B cell (primary cell): ENCODE measurements at regions not wholly inside any gene's neighbourhood (a gene's known extent, or its start where the extent isn't known, plus 50 kb on each side); places are given as distances from the start of the nearest gene placed in this dataset.

Experiments used
- ATAC-seq: fragments of 200-7000 bp; cut with Tn5 transposase; one replicate; pipeline ENCODE4 v1.10.0; 2021; ENCODE audit warnings: low read depth, mild to moderate bottlenecking, moderate number of reproducible peaks, moderate library complexity
- CTCF ChIA-PET: fragments of 350-600 bp; sonication (Branson Sonifier 250); formaldehyde crosslinking; loops from one replicate; lab custom pipeline; 2021; ENCODE audit warnings: antibody characterized with exemption, inconsistent platforms; lab: Charles Lee
- POLR2A ChIA-PET: fragments of 350-600 bp; sonication (Branson Sonifier 250); formaldehyde crosslinking; loops from one replicate; lab custom pipeline; 2021; ENCODE audit warnings: antibody characterized with exemption; lab: Charles Lee
- DNase-seq: peaks from one replicate; pipeline ENCODE4 v3.0.0; 2013
- H2AFZ ChIP-seq: 2 replicates; pipeline ENCODE4 v1.6.1; 2012; ENCODE audit warnings: mild to moderate bottlenecking, low read depth, low read length; ENCODE audit not compliant: insufficient read depth, poor library complexity, severe bottlenecking
- H3K27ac ChIP-seq, 2 donors: 1 replicate in 1 of 2; 2 replicates in 1 of 2; pipeline ENCODE4 v1.5.1; 2012 to 2013; ENCODE audit warnings: low read length in 2 of 2, mild to moderate bottlenecking in 2 of 2, moderate library complexity in 1 of 2
- H3K27me3 ChIP-seq, 4 experiments: fragments of 200-600 bp in 1 of 4; sonication (generic) in 1 of 4; replicated peaks in 1 of 4; 1 replicate in 2 of 4; 2 replicates in 2 of 4; pipeline versions ENCODE4 v1.6.1 to v1.7.0; 2013 to 2016; ENCODE audit warnings: low read length in 3 of 4, mild to moderate bottlenecking in 2 of 4, mixed read lengths in 1 of 4, moderate library complexity in 1 of 4; ENCODE audit not compliant: insufficient read depth in 4 of 4, control insufficient read depth in 3 of 4; ENCODE audit errors: control extremely low read depth in 1 of 4
- H3K36me3 ChIP-seq, 2 experiments: replicated peaks in 1 of 2; 1 replicate in 1 of 2; 2 replicates in 1 of 2; pipeline versions ENCODE4 v1.6.1 to v1.7.1; 2013; ENCODE audit warnings: low read length in 1 of 2; ENCODE audit not compliant: insufficient read depth in 2 of 2, control insufficient read depth in 1 of 2; ENCODE audit errors: control extremely low read depth in 1 of 2, extremely low read depth in 1 of 2
- H3K4me1 ChIP-seq, 2 donors: fragments of 200-600 bp in 1 of 2; sonication (generic) in 1 of 2; 1 replicate in 1 of 2; 2 replicates in 1 of 2; pipeline versions ENCODE4 v1.5.1 to v1.6.1; 2013 to 2017; ENCODE audit warnings: low read length in 2 of 2; ENCODE audit not compliant: control insufficient read depth in 2 of 2, insufficient read depth in 2 of 2
- H3K4me2 ChIP-seq: replicated peaks from 2 replicates; pipeline ENCODE3; 2012; ENCODE audit warnings: mild to moderate bottlenecking, low read depth, low read length; ENCODE audit not compliant: poor library complexity, severe bottlenecking
- H3K4me3 ChIP-seq, 5 experiments: fragments of 200-600 bp in 1 of 5; sonication (generic) in 1 of 5; 1 replicate in 3 of 5; 2 replicates in 2 of 5; pipeline versions ENCODE4 v1.5.1 to v1.7.0; 2011 to 2016; ENCODE audit warnings: low read length in 4 of 5, mild to moderate bottlenecking in 4 of 5, low read depth in 2 of 5, control low read depth in 1 of 5, moderate library complexity in 1 of 5; ENCODE audit not compliant: insufficient read depth in 1 of 5; ENCODE audit errors: control extremely low read depth in 1 of 5, extremely low read depth in 1 of 5
- H3K79me2 ChIP-seq: fragments of 200-600 bp; sonication (generic); one replicate; pipeline ENCODE4 v1.6.0; 2016; ENCODE audit warnings: low read length; ENCODE audit not compliant: control insufficient read depth, insufficient read depth
- H3K9ac ChIP-seq: fragments of 200-600 bp; sonication (generic); 2 replicates; pipeline ENCODE4 v1.6.1; 2017; ENCODE audit warnings: mild to moderate bottlenecking, low read length, moderate library complexity
- H3K9me3 ChIP-seq, 3 donors: one replicate each; pipeline versions ENCODE4 v1.6.1 to v1.7.1; 2013; ENCODE audit warnings: low read length in 2 of 3; ENCODE audit not compliant: control insufficient read depth in 2 of 3, insufficient read depth in 1 of 3; ENCODE audit errors: control extremely low read depth in 1 of 3
- H4K20me1 ChIP-seq: 2 replicates; pipeline ENCODE4 v1.6.0; 2012; ENCODE audit warnings: mild to moderate bottlenecking, low read length; ENCODE audit not compliant: insufficient read depth, control insufficient read depth, poor library complexity, severe bottlenecking
- H3K27ac Mint-ChIP-seq: one replicate; pipeline ENCODE4 v1.8.0; 2021; ENCODE audit warnings: mixed read lengths
- H3K27me3 Mint-ChIP-seq: one replicate; pipeline ENCODE4 v1.8.0; 2021; ENCODE audit warnings: mixed read lengths
- H3K4me1 Mint-ChIP-seq: one replicate; pipeline ENCODE4 v1.8.0; 2021; ENCODE audit warnings: mixed read lengths
- H3K4me3 Mint-ChIP-seq: one replicate; pipeline ENCODE4 v1.8.0; 2021; ENCODE audit warnings: mixed read lengths
- H3K9me3 Mint-ChIP-seq: one replicate; pipeline ENCODE4 v1.8.0; 2022; ENCODE audit warnings: mixed read lengths; ENCODE audit not compliant: insufficient read depth
- EZH2 ChIP-seq: IDR thresholded peaks from 2 replicates; pipeline ENCODE4 v1.6.1; 2012; ENCODE audit warnings: borderline replicate concordance, low read depth, mild to moderate bottlenecking, moderate library complexity, low read length; ENCODE audit not compliant: insufficient read depth, poor library complexity, severe bottlenecking
- WGBS: methylation state at CpG from one replicate; pipeline ENCODE4 v1.1.5; 2013; ENCODE audit warnings: missing lambda C conversion rate; ENCODE audit not compliant: insufficient coverage; 5-methylcytosine and 5-hydroxymethylcytosine counted together
- intact Hi-C: fragments of 100-400 bp; cut with micrococcal nuclease; formaldehyde crosslinking; loops from one replicate; pipeline ENCODE4 v1.10.0; 2022
- TF ChIP-seq, protein P1 (sequence below): fragments of 200-600 bp; IDR thresholded peaks from one replicate; pipeline ENCODE4 v1.8.0; 2022; ENCODE audit warnings: antibody characterized with exemption, mild to moderate bottlenecking

DNA sequence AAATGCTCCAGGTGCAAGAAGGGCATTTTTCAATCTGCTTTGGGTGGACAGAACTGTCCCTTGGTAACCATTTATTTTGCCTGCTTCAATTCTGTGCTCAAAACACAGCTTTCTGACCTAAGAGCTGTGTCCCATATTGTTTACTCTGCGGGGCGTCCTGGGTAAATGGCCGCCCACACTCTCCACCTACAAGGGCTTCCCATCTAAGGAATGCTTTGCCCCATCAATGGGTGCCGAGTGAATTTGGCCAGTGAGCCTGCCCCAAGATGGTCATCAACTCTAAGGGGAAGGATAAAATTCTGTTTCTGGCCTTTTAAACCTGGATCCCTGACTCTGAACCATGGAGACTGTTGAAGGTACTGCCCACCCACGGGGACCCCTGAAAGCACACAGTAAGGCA, 55.5 kb upstream of the FAM89A start:
- no peak overlapping the region for H3K27ac Mint-ChIP-seq
- Histone ChIP-seq H3K27ac (no peak overlapping the region), H3K9me3 (no peaks in the 10 kb centered on the region), H3K4me2 (no peak overlapping the region), H3K4me3 (no peak overlapping the region), H3K9ac (no peak overlapping the region), H3K27me3 (peaks cover 0 to 9% (median 1%) of the 10 kb centered on the region in 4 experiments), H3K4me1 (no peaks in the 10 kb centered on the region), H3K36me3 (no peaks in the 10 kb centered on the region), H2AFZ (no peak overlapping the region), H4K20me1 (no peaks in the 10 kb centered on the region), H3K79me2 (no peaks in the 10 kb centered on the region)
- 88% methylated on average over 2 of the region's 5 CpGs for WGBS
- DNase-seq (no peak), ATAC-seq (no peak)
- CTCF ChIA-PET = interaction anchor here (0.6 kb wide), 1 partner anchor 265 kb away, joined by 5 read pairs; no protein-coding TSS in a partner anchor
- intact Hi-C loops = no loop called here
- no peaks in the 10 kb centered on the region for H3K9me3 Mint-ChIP-seq
- POLR2A ChIA-PET = no interaction called here
- no peaks in the 10 kb centered on the region for H3K4me1 Mint-ChIP-seq
- peaks cover 49% of the 10 kb centered on the region for H3K27me3 Mint-ChIP-seq
- no peak overlapping the region for H3K4me3 Mint-ChIP-seq
- TF ChIP-seq, protein P1, sequence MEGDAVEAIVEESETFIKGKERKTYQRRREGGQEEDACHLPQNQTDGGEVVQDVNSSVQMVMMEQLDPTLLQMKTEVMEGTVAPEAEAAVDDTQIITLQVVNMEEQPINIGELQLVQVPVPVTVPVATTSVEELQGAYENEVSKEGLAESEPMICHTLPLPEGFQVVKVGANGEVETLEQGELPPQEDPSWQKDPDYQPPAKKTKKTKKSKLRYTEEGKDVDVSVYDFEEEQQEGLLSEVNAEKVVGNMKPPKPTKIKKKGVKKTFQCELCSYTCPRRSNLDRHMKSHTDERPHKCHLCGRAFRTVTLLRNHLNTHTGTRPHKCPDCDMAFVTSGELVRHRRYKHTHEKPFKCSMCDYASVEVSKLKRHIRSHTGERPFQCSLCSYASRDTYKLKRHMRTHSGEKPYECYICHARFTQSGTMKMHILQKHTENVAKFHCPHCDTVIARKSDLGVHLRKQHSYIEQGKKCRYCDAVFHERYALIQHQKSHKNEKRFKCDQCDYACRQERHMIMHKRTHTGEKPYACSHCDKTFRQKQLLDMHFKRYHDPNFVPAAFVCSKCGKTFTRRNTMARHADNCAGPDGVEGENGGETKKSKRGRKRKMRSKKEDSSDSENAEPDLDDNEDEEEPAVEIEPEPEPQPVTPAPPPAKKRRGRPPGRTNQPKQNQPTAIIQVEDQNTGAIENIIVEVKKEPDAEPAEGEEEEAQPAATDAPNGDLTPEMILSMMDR = no peak

DNA sequence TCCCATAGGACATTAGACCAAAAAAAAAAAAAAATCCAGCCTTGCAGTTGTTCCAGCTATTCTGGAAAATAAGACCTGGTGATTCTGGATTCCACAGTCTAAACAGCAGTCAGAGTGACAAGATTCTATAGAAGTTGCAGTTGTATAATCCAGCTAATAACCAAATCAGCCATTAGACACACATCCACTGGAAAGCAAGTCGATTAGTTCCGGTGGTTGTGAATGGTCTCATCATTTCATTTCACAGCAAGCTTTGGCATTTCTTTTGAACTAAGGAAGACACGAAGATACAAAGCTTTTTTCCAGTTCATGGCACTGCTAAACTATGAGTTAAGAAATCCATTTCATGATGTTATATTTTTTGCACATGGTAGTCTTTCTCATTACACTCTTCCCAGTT, 54.4 kb upstream of the FAM89A start:
- H4K20me1 ChIP-seq = no peaks in the 10 kb centered on the region
- no peak for DNase-seq
- no peaks in the 10 kb centered on the region for H3K36me3 ChIP-seq
- ChIA-PET CTCF (interaction anchor here (1.1 kb wide), 1 partner anchor 662 kb away, joined by 3 read pairs; no protein-coding TSS in a partner anchor), POLR2A (no interaction called here)
- 100% methylated on average over 2 of the region's 3 CpGs for WGBS
- Mint-ChIP-seq H3K9me3 (no peaks in the 10 kb centered on the region), H3K27me3 (peaks cover 46% of the 10 kb centered on the region), H3K27ac (no peak overlapping the region), H3K4me1 (no peaks in the 10 kb centered on the region), H3K4me3 (no peak overlapping the region)
- H3K4me2 ChIP-seq = no peak overlapping the region
- no peaks in the 10 kb centered on the region for H3K79me2 ChIP-seq
- intact Hi-C loops = no loop called here
- no peak for ATAC-seq
- TF ChIP-seq EZH2 = no peak
- TF ChIP-seq, protein P1 = no peak
- H3K9me3 ChIP-seq = no peaks in the 10 kb centered on the region
- H3K9ac ChIP-seq = no peak overlapping the region
- H2AFZ ChIP-seq = no peak overlapping the region
- no peaks in the 10 kb centered on the region for H3K4me1 ChIP-seq
- no peak overlapping the region for H3K4me3 ChIP-seq
- no peak overlapping the region for H3K27ac ChIP-seq
- H3K27me3 ChIP-seq = peaks cover 0 to 9% (median 1%) of the 10 kb centered on the region in 4 experiments
